ENCODE measurements at regions not wholly inside any gene's neighbourhood (a gene's known extent, or its start where the extent isn't known, plus 50 kb on each side); places are given as distances from the start of the nearest gene placed in this dataset.
A peak's percentile ranks its signal among the peaks of the same experiment; 100 is the strongest.

DNA sequence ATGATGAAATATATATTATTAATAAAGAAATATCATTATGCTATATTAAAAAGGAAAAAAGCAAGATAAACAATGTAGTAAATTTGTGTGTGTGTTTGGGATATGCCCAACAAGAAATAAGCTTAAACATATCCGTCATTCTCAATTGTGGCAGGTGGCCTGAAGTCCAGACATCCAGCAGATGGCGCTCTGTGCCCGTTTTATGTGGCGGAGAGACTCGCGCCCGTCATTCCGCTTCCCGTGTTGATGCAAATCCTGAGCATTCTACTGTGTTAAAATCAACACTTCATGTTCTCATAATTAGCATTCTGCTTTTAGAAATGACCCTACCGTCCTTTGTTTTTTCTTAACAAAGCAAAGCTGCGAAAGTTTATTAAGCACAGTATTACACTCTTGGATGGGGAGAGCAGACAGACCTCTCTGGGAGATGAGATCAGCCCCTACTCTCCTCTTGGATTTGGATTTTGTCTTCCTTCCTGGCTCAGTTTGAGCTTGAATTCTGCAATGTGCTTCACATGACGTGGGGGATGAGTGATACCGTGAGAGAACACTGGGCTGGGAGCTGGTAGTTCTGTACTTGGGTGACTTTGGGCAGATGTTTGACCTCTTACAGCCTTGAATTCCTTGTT, 125.8 kb downstream of the MCHR2 start:
- peak; percentile 68 for DNase-seq (ENCODE audit: low read depth)

Measured in activated T-cell treated with anti-CD3 and anti-CD28 coated beads for 48 hours (primary cell).